Right ventricle myocardium superior (tissue), 1 donor: ENCODE measurements at regions not wholly inside any gene's neighbourhood (a gene's known extent, or its start where the extent isn't known, plus 50 kb on each side); places are given as distances from the start of the nearest gene placed in this dataset.

Experiments used
- ATAC-seq: fragments of 200-7000 bp; cut with Tn5 transposase; one replicate; pipeline ENCODE4 v1.9.1; 2020; ENCODE audit warnings: mild to moderate bottlenecking; ENCODE audit not compliant: poor library complexity
- DNase-seq: peaks from one replicate; pipeline ENCODE4 v3.0.0-alpha.2; 2020
- intact Hi-C: fragments of 100-400 bp; cut with DNase I; formaldehyde crosslinking; loops from one replicate; pipeline ENCODE4 v1.11.2; 2022
- donor health status: DM: no; HTN: yes; CAD: no; lungs with severe emphysema.

DNA sequence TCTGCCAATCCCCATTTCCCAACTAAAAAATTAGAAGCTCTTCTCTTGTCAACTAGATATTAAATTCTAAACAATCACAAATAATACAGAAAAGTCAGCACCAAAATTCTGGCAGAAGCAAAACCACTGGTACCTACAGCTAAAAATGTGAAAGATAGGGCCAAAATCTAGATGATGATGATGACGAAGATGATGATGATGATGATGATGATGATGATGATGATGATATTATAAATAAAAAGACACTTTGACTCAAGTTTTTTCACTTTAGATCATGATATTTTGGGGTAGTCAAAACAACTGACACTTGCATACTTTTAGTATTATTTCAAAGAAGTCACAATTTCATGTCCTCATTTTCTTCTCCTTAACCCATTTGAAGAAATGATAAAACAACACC is 470.1 kb upstream of the NR2F2 start:
- DNase-seq, result no peak
- intact Hi-C loops, result no loop called here
- ATAC-seq, result no peak

DNA sequence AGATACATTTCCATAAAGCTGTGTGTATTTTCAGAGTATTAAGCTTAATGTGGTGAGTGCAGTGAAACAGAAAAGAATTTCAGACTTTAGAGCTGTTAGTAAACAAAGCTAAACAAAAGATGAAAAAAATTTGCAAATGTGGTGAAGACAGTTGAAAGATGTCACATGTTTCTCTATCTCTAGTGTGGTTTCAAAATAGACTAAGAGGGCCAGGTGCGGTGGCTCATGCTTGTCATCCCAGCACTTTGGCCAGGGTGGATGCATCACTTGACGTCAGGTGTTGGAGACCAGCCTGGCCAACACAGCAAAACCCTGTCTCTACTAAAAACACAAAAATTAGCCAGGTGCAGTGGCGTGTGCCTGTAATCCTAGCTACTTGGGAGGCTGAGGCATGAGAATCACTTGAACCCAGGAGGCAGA is 466.0 kb upstream of the NR2F2 start:
- ATAC-seq (no peak), DNase-seq (no peak)
- intact Hi-C loops, result no loop called here

- no peak for ATAC-seq
- intact Hi-C loops, result no loop called here
- no peak for DNase-seq
These were observed 465.2 kb upstream of the NR2F2 start for GRCh38 chr15:95865330-95865739.

DNA sequence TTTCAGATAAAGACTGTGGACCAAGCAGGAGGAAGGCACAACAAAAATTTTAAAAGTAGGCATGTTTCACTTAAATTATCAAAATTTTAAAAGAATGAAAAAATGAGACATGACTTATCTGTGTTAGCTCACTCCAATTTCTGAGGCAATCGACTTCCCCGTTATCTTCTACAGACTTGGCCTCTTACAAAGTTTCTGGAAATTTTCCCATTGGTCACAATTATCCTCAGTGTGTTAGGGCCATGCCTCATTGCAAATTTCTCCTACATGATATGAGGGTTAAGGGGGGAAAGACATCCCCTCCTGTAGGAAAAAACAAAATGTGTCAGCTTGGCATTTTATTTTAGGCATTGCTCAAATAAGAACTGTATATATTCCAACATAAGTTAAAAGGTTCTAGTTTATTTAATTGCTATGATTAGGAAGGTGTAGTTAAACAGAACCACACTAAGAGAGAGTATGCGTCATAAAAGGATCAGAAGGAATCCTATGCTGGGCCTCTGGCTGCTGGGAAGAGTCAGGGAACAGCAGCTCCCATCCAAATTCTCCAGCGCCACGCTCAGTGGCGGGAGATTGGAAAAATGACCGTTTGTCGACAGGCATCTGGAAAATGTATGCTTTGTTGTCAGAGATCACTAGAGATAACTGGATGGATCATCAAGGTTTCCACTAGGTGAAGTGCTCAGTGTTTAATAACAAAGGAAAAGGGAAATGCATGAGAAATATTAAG is 463.6 kb upstream of the NR2F2 start:
- intact Hi-C loops, result no loop called here
- DNase-seq (no peak), ATAC-seq (no peak)

- DNase-seq (no peak), ATAC-seq (no peak)
- intact Hi-C loops, result no loop called here
These were observed 462.1 kb upstream of the NR2F2 start for GRCh38 chr15:95868450-95868849.

- ATAC-seq (no peak), DNase-seq (no peak)
- intact Hi-C loops, result no loop called here
These were observed 461.5 kb upstream of the NR2F2 start for GRCh38 chr15:95868970-95869369.

- no peak for ATAC-seq
- intact Hi-C loops, result no loop called here
These were observed 460.6 kb upstream of the NR2F2 start for GRCh38 chr15:95869920-95870319.

GRCh38 chr15:95872366-95872771 is 458.1 kb upstream of the NR2F2 start:
- DNase-seq (no peak), ATAC-seq (no peak)
- intact Hi-C loops, result no loop called here

More at GRCh38 chr15:95869920-95870319, 460.6 kb upstream of the NR2F2 start:
- DNase-seq, result no peak

GRCh38 chr15:95874637-95875036 is 455.9 kb upstream of the NR2F2 start:
- intact Hi-C loops, result no loop called here
- ATAC-seq (no peak), DNase-seq (no peak)

DNA sequence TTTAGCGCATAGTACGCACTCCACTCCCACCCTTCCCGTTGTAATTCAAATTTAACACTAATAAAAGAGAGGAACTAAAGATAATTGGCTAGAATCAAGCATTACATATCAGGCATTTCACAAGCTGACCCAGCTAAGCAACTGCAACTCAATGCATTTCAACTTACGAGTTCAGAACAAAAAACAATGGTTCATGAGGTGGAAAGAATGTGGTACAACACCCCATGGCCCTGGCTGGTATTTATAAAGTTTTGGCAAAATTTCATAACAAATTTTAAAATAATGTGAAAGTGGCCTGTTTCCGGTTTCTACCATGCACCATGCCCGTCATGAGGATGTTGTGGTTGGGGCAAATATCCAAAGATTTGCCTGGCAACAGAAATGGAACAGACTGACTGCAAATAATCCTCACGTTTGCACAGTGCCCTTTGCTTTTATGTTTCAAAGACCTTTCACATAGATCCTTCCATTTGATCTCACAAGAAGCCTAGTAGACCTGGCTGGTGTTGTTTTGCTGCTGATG is 455.3 kb upstream of the NR2F2 start:
- DNase-seq (no peak), ATAC-seq (peak; percentile 48)
- intact Hi-C loops, result no loop called here

GRCh38 chr15:95880031-95880570 is 450.4 kb upstream of the NR2F2 start:
- no peak for DNase-seq
- intact Hi-C loops, result no loop called here
- ATAC-seq, result no peak

GRCh38 chr15:95880630-95881029 is 449.9 kb upstream of the NR2F2 start:
- no peak for ATAC-seq
- intact Hi-C loops, result no loop called here

GRCh38 chr15:95883064-95883463 is 447.4 kb upstream of the NR2F2 start:
- no peak for ATAC-seq
- intact Hi-C loops, result no loop called here

More at GRCh38 chr15:95880630-95881029, 449.9 kb upstream of the NR2F2 start:
- DNase-seq, result no peak

DNA sequence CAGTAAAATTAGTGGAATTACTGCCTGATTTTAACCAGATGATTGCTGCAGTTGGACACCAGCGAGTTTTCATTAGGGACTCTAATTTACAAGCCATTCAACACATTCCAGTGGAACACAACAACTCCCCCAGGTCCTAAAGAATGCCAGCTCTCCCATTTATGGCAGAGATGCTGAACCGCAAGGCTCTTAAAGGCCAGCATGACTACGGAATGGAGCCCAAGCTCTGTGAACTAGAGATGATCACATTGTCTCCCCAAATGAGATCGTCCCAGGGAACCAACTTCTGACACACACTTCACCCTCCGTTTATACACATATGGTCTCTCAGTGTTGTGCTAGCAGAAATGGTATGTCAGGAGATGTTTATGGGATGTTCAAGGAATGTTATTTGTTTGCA is 446.2 kb upstream of the NR2F2 start:
- intact Hi-C loops, result no loop called here
- ATAC-seq (no peak), DNase-seq (no peak)

More at GRCh38 chr15:95883064-95883463, 447.4 kb upstream of the NR2F2 start:
- no peak for DNase-seq

GRCh38 chr15:95887666-95888390 is 442.7 kb upstream of the NR2F2 start:
- ATAC-seq (no peak), DNase-seq (no peak)
- intact Hi-C loops, result no loop called here

- no peak for DNase-seq
- intact Hi-C loops, result no loop called here
- ATAC-seq, result no peak
These were observed 441.7 kb upstream of the NR2F2 start for GRCh38 chr15:95888762-95889161.

- ATAC-seq (no peak), DNase-seq (no peak)
- intact Hi-C loops, result no loop called here
These were observed 436.0 kb upstream of the NR2F2 start for GRCh38 chr15:95894407-95894956.

DNA sequence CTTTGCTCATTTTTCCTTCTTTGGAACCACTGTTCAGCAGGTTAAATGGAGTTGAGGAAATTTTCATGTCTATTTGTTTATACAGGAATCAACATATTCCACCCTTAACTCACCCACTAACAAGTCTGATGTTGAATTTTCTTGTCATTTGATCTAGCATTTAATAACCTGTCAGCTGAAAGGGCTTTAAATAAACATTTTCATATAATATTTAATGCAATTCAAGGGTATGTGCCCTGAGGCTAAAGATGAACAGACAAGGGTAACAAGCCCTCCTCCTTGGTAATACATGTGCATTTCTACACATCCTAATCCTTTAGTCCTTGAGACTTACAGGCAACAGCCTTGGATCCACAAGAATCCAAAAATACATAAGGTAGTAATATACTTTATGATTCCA is 435.0 kb upstream of the NR2F2 start:
- DNase-seq (no peak), ATAC-seq (no peak)
- intact Hi-C loops, result no loop called here

DNA sequence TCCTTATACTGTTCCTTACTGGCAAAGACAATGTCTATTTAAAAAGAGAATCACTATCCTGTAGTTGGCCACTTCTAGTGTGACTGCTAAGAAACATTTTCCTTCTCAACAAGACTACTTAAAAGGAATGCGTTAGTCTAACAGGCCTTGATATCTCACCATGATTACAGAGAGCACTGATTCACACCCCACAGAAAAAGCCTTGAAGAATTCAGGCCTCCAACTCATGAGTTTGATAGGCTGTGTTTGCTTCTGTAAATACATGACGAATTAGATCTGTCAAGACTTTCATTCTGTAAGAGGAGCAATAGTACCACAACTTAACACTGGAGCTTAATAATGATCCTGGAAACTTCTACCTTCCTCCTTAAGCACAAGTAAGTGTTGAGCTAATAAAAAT is 432.8 kb upstream of the NR2F2 start:
- ATAC-seq (no peak), DNase-seq (no peak)
- intact Hi-C loops, result no loop called here

GRCh38 chr15:95898761-95899160 is 431.7 kb upstream of the NR2F2 start:
- DNase-seq (no peak), ATAC-seq (no peak)
- intact Hi-C loops, result no loop called here
